PC-9 (cell line): ENCODE measurements at regions not wholly inside any gene's neighbourhood (a gene's known extent, or its start where the extent isn't known, plus 50 kb on each side); places are given as distances from the start of the nearest gene placed in this dataset.

ENCODE experiments used
- CTCF ChIP-seq: fragments of 200-600 bp; sonication (generic); conservative IDR thresholded peaks from 2 replicates; pipeline ENCODE4 v1.6.1; 2017; ENCODE audit warnings: mixed run types, antibody characterized with exemption, mild to moderate bottlenecking, moderate library complexity
- EZH2 ChIP-seq: fragments of 200-600 bp; sonication (generic); IDR thresholded peaks from 2 replicates; pipeline ENCODE4 v1.8.0; 2017; ENCODE audit warnings: antibody characterized with exemption, low read depth

GRCh38 chr10:121371836-121372235 is 226.4 kb downstream of the FGFR2 start:
- TF ChIP-seq CTCF (no peak), EZH2 (no peak)
